ENCODE measurements at regions not wholly inside any gene's neighbourhood (a gene's known extent, or its start where the extent isn't known, plus 50 kb on each side); places are given as distances from the start of the nearest gene placed in this dataset.

DNA sequence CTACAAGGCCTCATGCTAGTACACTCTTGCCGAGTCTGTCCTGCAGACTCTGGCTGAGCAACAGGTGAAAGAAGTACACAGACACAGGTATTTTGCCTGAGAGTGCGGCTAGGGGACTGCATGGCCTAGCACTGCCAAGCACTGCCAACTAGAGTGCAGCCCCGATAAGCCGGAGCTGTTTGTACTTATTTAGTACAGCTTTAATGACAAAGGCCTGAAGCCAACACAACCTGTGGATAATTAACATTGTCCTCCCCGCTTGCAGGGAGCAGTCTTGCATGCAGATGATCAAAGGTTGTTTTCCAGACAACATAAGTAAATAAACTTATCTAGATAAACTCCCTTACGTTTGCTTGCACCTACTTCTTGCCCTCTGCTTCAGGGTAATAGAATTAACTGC lies 63.7 kb upstream of the MMADHC start:
- TF ChIP-seq, protein P1, sequence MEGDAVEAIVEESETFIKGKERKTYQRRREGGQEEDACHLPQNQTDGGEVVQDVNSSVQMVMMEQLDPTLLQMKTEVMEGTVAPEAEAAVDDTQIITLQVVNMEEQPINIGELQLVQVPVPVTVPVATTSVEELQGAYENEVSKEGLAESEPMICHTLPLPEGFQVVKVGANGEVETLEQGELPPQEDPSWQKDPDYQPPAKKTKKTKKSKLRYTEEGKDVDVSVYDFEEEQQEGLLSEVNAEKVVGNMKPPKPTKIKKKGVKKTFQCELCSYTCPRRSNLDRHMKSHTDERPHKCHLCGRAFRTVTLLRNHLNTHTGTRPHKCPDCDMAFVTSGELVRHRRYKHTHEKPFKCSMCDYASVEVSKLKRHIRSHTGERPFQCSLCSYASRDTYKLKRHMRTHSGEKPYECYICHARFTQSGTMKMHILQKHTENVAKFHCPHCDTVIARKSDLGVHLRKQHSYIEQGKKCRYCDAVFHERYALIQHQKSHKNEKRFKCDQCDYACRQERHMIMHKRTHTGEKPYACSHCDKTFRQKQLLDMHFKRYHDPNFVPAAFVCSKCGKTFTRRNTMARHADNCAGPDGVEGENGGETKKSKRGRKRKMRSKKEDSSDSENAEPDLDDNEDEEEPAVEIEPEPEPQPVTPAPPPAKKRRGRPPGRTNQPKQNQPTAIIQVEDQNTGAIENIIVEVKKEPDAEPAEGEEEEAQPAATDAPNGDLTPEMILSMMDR (IDR thresholded peaks at IDR 0.05; ENCODE audit: low read length) = no peak
- TF ChIP-seq EZH2 (IDR thresholded peaks at IDR 0.05; ENCODE audit: borderline replicate concordance, low read length) = no peak
